SK-N-SH treated with all-trans-retinoic acid at 6 μM for 48 hours (cell line): ENCODE measurements at regions not wholly inside any gene's neighbourhood (a gene's known extent, or its start where the extent isn't known, plus 50 kb on each side); places are given as distances from the start of the nearest gene placed in this dataset.

ENCODE experiments used
- ATAC-seq: fragments of 200-7000 bp; cut with Tn5 transposase; 3 replicates; pipeline ENCODE4 v1.9.1; 2020; ENCODE audit warnings: mild to moderate bottlenecking, moderate library complexity
- BACH2 ChIP-seq: fragments of 250-450 bp; sonication (Bioruptor Pico); IDR thresholded peaks from 2 replicates; pipeline ENCODE4 v1.9.0; 2021; ENCODE audit warnings: mild to moderate bottlenecking, borderline replicate concordance
- CREB5 ChIP-seq: fragments of 250-450 bp; sonication (Bioruptor Pico); IDR thresholded peaks from 2 replicates; pipeline ENCODE4 v1.5.1; 2020; ENCODE audit warnings: low read depth, mild to moderate bottlenecking, moderate library complexity
- CSDC2 ChIP-seq: fragments of 250-450 bp; sonication (Bioruptor Pico); IDR thresholded peaks from 2 replicates; pipeline ENCODE4 v1.5.0; 2020; ENCODE audit warnings: mild to moderate bottlenecking, moderate library complexity
- CSRNP3 ChIP-seq: fragments of 250-450 bp; sonication (Bioruptor Pico); IDR thresholded peaks from 2 replicates; pipeline ENCODE4 v1.5.1; 2021; ENCODE audit warnings: mild to moderate bottlenecking, moderate library complexity
- ESRRG ChIP-seq: fragments of 250-450 bp; sonication (Bioruptor Pico); IDR thresholded peaks from 2 replicates; pipeline ENCODE4 v1.6.1; 2021; ENCODE audit warnings: mild to moderate bottlenecking
- GLIS3 ChIP-seq: fragments of 250-450 bp; sonication (Bioruptor Pico); IDR thresholded peaks from 2 replicates; pipeline ENCODE4 v1.5.0; 2020; ENCODE audit warnings: mild to moderate bottlenecking, moderate library complexity
- ISL1 ChIP-seq: fragments of 250-450 bp; sonication (Bioruptor Pico); IDR thresholded peaks from 2 replicates; pipeline ENCODE4 v2.1.2; 2022; ENCODE audit warnings: mild to moderate bottlenecking, moderate library complexity
- PATZ1 ChIP-seq: fragments of 250-450 bp; sonication (Bioruptor Pico); IDR thresholded peaks from 2 replicates; pipeline ENCODE4 v1.8.0; 2020; ENCODE audit warnings: mild to moderate bottlenecking, moderate library complexity, borderline replicate concordance
- POU6F1 ChIP-seq: fragments of 250-450 bp; sonication (Bioruptor Pico); IDR thresholded peaks from 2 replicates; pipeline ENCODE4 v1.8.0; 2021; ENCODE audit warnings: low read depth, mild to moderate bottlenecking, moderate library complexity, borderline replicate concordance
- PPARA ChIP-seq: fragments of 250-450 bp; sonication (Bioruptor Pico); IDR thresholded peaks from 2 replicates; pipeline ENCODE4 v1.5.0; 2020; ENCODE audit warnings: mild to moderate bottlenecking, borderline replicate concordance
- RARB ChIP-seq: fragments of 250-450 bp; sonication (Bioruptor Pico); IDR thresholded peaks from 2 replicates; pipeline ENCODE4 v1.8.0; 2021; ENCODE audit warnings: mild to moderate bottlenecking, moderate library complexity
- SNAI2 ChIP-seq: fragments of 250-450 bp; sonication (Bioruptor Pico); IDR thresholded peaks from 2 replicates; pipeline ENCODE4 v1.5.0; 2020; ENCODE audit warnings: mild to moderate bottlenecking, moderate library complexity
- TSHZ2 ChIP-seq: fragments of 250-450 bp; sonication (Bioruptor Pico); IDR thresholded peaks from 2 replicates; pipeline ENCODE4 v1.5.0; 2020; ENCODE audit warnings: mild to moderate bottlenecking, moderate library complexity
- ZC3H10 ChIP-seq: fragments of 250-450 bp; sonication (Bioruptor Pico); IDR thresholded peaks from 2 replicates; pipeline ENCODE4 v1.5.1; 2021; ENCODE audit warnings: mild to moderate bottlenecking, moderate library complexity
- ZFP3 ChIP-seq: fragments of 250-450 bp; sonication (Bioruptor Pico); IDR thresholded peaks from 2 replicates; pipeline ENCODE4 v1.5.0; 2020; ENCODE audit warnings: mild to moderate bottlenecking, moderate library complexity
- ZFP30 ChIP-seq: fragments of 450-650 bp; formaldehyde crosslinking; IDR thresholded peaks from 2 replicates; pipeline ENCODE4 v1.5.0; 2022; ENCODE audit warnings: mild to moderate bottlenecking, moderate library complexity
- ZNF70 ChIP-seq: fragments of 450-650 bp; formaldehyde crosslinking; IDR thresholded peaks from 2 replicates; pipeline ENCODE4 v1.5.0; 2020; ENCODE audit warnings: mild to moderate bottlenecking, moderate library complexity

GRCh38 chr2:236735825-236736238 is 166.2 kb downstream of the ACKR3 start:
- no peak for TF ChIP-seq ZFP30
- no peak for TF ChIP-seq PATZ1
- no peak for TF ChIP-seq ZFP3 (CRISPR knock-in tag)
- TF ChIP-seq PPARA (CRISPR knock-in tag): no peak
- TF ChIP-seq CSRNP3: no peak
- TF ChIP-seq ZC3H10 (CRISPR knock-in tag): no peak
- TF ChIP-seq CREB5 (CRISPR knock-in tag): no peak
- TF ChIP-seq BACH2 (CRISPR knock-in tag): no peak
- TF ChIP-seq SNAI2 (CRISPR knock-in tag): no peak
- TF ChIP-seq, all 23 proteins: peak for 0
- ATAC-seq: no peak

GRCh38 chr2:236738030-236738429 is 168.4 kb downstream of the ACKR3 start:
- no peak for TF ChIP-seq ZC3H10 (CRISPR knock-in tag)
- no peak for ATAC-seq

- no peak for ATAC-seq
- TF ChIP-seq ZFP30 (no peak), CSDC2 (no peak), CREB5 (CRISPR knock-in tag) (no peak), ESRRG (no peak), ZNF70 (CRISPR knock-in tag) (no peak), ZC3H10 (CRISPR knock-in tag) (no peak), SNAI2 (CRISPR knock-in tag) (no peak), CSRNP3 (no peak), ISL1 (no peak), TSHZ2 (CRISPR knock-in tag) (no peak), ZFP3 (CRISPR knock-in tag) (no peak), POU6F1 (CRISPR knock-in tag) (no peak), GLIS3 (CRISPR knock-in tag) (no peak), RARB (CRISPR knock-in tag) (no peak)
- TF ChIP-seq, all 23 proteins: peak for 0
Measured at GRCh38 chr2:236738896-236739295, 169.3 kb downstream of the ACKR3 start.
